HG02870 (cell line): ENCODE measurements at regions not wholly inside any gene's neighbourhood (a gene's known extent, or its start where the extent isn't known, plus 50 kb on each side); places are given as distances from the start of the nearest gene placed in this dataset.
A peak's percentile ranks its signal among the peaks of the same experiment; 100 is the strongest.

Experiments
- ATAC-seq: cut with Tn5 transposase; IDR thresholded peaks from one replicate; pipeline ENCODE4 v1.9.1; 2021; ENCODE audit warnings: mild to moderate bottlenecking, moderate library complexity; ENCODE audit not compliant: unreplicated experiment

- no peak for ATAC-seq
Observed at GRCh38 chr2:134070281-134070741, 183.6 kb upstream of the MGAT5 start.

GRCh38 chr2:134072341-134072740, 181.5 kb upstream of the MGAT5 start:
- no peak for ATAC-seq

- ATAC-seq, result no peak
Observed at GRCh38 chr2:134073023-134073422, 180.8 kb upstream of the MGAT5 start.

GRCh38 chr2:134074619-134075018, 179.3 kb upstream of the MGAT5 start:
- ATAC-seq, result no peak

GRCh38 chr2:134075204-134075603, 178.7 kb upstream of the MGAT5 start:
- ATAC-seq, result no peak

GRCh38 chr2:134078354-134078753, 175.5 kb upstream of the MGAT5 start:
- ATAC-seq, result no peak

GRCh38 chr2:134079373-134079772, 174.5 kb upstream of the MGAT5 start:
- peak; percentile 96 for ATAC-seq

GRCh38 chr2:134080386-134081089, 173.3 kb upstream of the MGAT5 start:
- ATAC-seq, result no peak

- no peak for ATAC-seq
Observed at GRCh38 chr2:134081238-134081938, 172.5 kb upstream of the MGAT5 start.

- no peak for ATAC-seq
Observed at GRCh38 chr2:134083548-134083947, 170.3 kb upstream of the MGAT5 start.

- ATAC-seq, result no peak
Observed at GRCh38 chr2:134086594-134087219, 167.2 kb upstream of the MGAT5 start.

GRCh38 chr2:134087371-134087921, 166.4 kb upstream of the MGAT5 start:
- no peak for ATAC-seq

GRCh38 chr2:134089454-134089853, 164.4 kb upstream of the MGAT5 start:
- ATAC-seq, result no peak

- no peak for ATAC-seq
Observed at GRCh38 chr2:134097740-134098139, 156.1 kb upstream of the MGAT5 start.

- no peak for ATAC-seq
Observed at GRCh38 chr2:134098321-134098720, 155.6 kb upstream of the MGAT5 start.

- ATAC-seq, result no peak
Observed at GRCh38 chr2:134099273-134099672, 154.6 kb upstream of the MGAT5 start.

GRCh38 chr2:134103196-134103595, 150.7 kb upstream of the MGAT5 start:
- ATAC-seq, result no peak

GRCh38 chr2:134104754-134105153, 149.1 kb upstream of the MGAT5 start:
- no peak for ATAC-seq

GRCh38 chr2:134107402-134107801, 146.5 kb upstream of the MGAT5 start:
- ATAC-seq, result no peak

GRCh38 chr2:134108113-134108512, 145.8 kb upstream of the MGAT5 start:
- ATAC-seq, result no peak

- no peak for ATAC-seq
Observed at GRCh38 chr2:134109246-134109645, 144.6 kb upstream of the MGAT5 start.

GRCh38 chr2:134109725-134110124, 144.1 kb upstream of the MGAT5 start:
- ATAC-seq, result no peak
